Neural cell (in vitro differentiated cells): ENCODE measurements at regions not wholly inside any gene's neighbourhood (a gene's known extent, or its start where the extent isn't known, plus 50 kb on each side); places are given as distances from the start of the nearest gene placed in this dataset.
"Not testable (repeated sequence)": the region's sequence is repeated elsewhere in the genome, so short reads cannot be mapped to it uniquely, and the experiment has no call there.

Experiments
- H2AFZ ChIP-seq: fragments of 200-600, 300-800 bp; sonication (generic), shearing (Covaris generic); 2 replicates; pipeline ENCODE4 v1.6.0; 2014; ENCODE audit warnings: low read depth, mild to moderate bottlenecking, antibody characterized with exemption, low read length, moderate library complexity
- H3F3A ChIP-seq: fragments of 200-600 bp; shearing (Covaris generic); 2 replicates; pipeline ENCODE4 v1.6.1; 2016; ENCODE audit warnings: mild to moderate bottlenecking, moderate library complexity, mixed read lengths, antibody characterized with exemption, low read length; ENCODE audit not compliant: insufficient read depth, poor library complexity, severe bottlenecking
- H3K27ac ChIP-seq: fragments of 200-600, 300-800 bp; sonication (generic), shearing (Covaris generic); 2 replicates; pipeline ENCODE4 v1.5.1; 2014; ENCODE audit warnings: mild to moderate bottlenecking, low read length, moderate library complexity
- H3K27me3 ChIP-seq: fragments of 300-800, 200-600 bp; sonication (generic), shearing (Covaris generic); 2 replicates; pipeline ENCODE4 v1.6.0; 2014; ENCODE audit warnings: mild to moderate bottlenecking, low read depth, low read length, moderate library complexity; ENCODE audit not compliant: insufficient read depth
- H3K36me3 ChIP-seq: fragments of 300-800, 200-600 bp; sonication (generic), shearing (Covaris generic); 2 replicates; pipeline ENCODE4 v1.5.1; 2014; ENCODE audit warnings: mild to moderate bottlenecking, antibody characterized with exemption, low read length, moderate library complexity; ENCODE audit not compliant: insufficient read depth
- H3K4me2 ChIP-seq: fragments of 300-800, 200-600 bp; sonication (generic), shearing (Covaris generic); 2 replicates; pipeline ENCODE4 v1.6.0; 2014; ENCODE audit warnings: mild to moderate bottlenecking, low read length
- H3K4me3 ChIP-seq: fragments of 300-800, 200-600 bp; sonication (generic), shearing (Covaris generic); 2 replicates; pipeline ENCODE4 v1.5.1; 2014; ENCODE audit warnings: mild to moderate bottlenecking, low read length, moderate library complexity
- H3K79me2 ChIP-seq: fragments of 200-600 bp; shearing (Covaris generic); replicated peaks from 2 replicates; pipeline ENCODE4 v1.6.0; 2014; ENCODE audit warnings: mild to moderate bottlenecking, low read length, moderate library complexity; ENCODE audit not compliant: insufficient read depth
- H3K9ac ChIP-seq: fragments of 300-800, 200-600 bp; sonication (generic), shearing (Covaris generic); 2 replicates; pipeline ENCODE4 v1.6.1; 2016; ENCODE audit warnings: mild to moderate bottlenecking, low read length, mixed read lengths
- H3K9me2 ChIP-seq: fragments of 200-600 bp; shearing (Covaris generic); 2 replicates; pipeline ENCODE4 v1.6.1; 2016; ENCODE audit warnings: mild to moderate bottlenecking, low read length, mixed read lengths; ENCODE audit not compliant: insufficient read depth
- H3K9me3 ChIP-seq: fragments of 200-600, 300-800 bp; sonication (generic), shearing (Covaris generic); 2 replicates; pipeline ENCODE4 v1.6.1; 2016; ENCODE audit warnings: mild to moderate bottlenecking, mixed run types, low read length, moderate library complexity, mixed read lengths
- H4K20me1 ChIP-seq: fragments of 200-600 bp; shearing (Covaris generic); 2 replicates; pipeline ENCODE4 v1.6.1; 2016; ENCODE audit warnings: mild to moderate bottlenecking, mixed run types; ENCODE audit not compliant: insufficient read depth
- CTCF ChIP-seq: fragments of 450-650 bp; IDR thresholded peaks from 2 replicates; pipeline ENCODE4 v1.5.1; 2014; ENCODE audit warnings: antibody characterized with exemption, mild to moderate bottlenecking, moderate library complexity; ENCODE audit not compliant: poor library complexity, severe bottlenecking
- EP300 ChIP-seq: fragments of 450-650 bp; conservative IDR thresholded peaks from 2 replicates; pipeline ENCODE4 v1.6.1; 2014; ENCODE audit warnings: antibody characterized with exemption, mild to moderate bottlenecking, moderate library complexity; ENCODE audit not compliant: poor library complexity, severe bottlenecking
- EZH2 ChIP-seq: fragments of 200-600, 300-800 bp; shearing (Covaris generic), sonication (generic); IDR thresholded peaks from 2 replicates; pipeline ENCODE4 v1.6.1; 2014; ENCODE audit warnings: antibody characterized with exemption, low read length, borderline replicate concordance, mild to moderate bottlenecking; ENCODE audit not compliant: insufficient read depth, poor library complexity, severe bottlenecking
- RAD21 ChIP-seq: fragments of 450-650 bp; conservative IDR thresholded peaks from 2 replicates; pipeline ENCODE4 v1.6.1; 2014; ENCODE audit warnings: antibody characterized with exemption, mild to moderate bottlenecking, moderate library complexity
- SMC3 ChIP-seq: fragments of 450-650 bp; conservative IDR thresholded peaks from 2 replicates; pipeline ENCODE4 v1.6.1; 2014; ENCODE audit warnings: antibody characterized with exemption, mild to moderate bottlenecking, moderate library complexity; ENCODE audit not compliant: poor library complexity
- TAF1 ChIP-seq: IDR thresholded peaks from 2 replicates; pipeline ENCODE4 v1.6.1; 2012; ENCODE audit warnings: low read depth
- TF ChIP-seq, protein P1 (sequence below): IDR thresholded peaks from 2 replicates; pipeline ENCODE4 v1.6.1; 2012; ENCODE audit warnings: borderline replicate concordance

DNA sequence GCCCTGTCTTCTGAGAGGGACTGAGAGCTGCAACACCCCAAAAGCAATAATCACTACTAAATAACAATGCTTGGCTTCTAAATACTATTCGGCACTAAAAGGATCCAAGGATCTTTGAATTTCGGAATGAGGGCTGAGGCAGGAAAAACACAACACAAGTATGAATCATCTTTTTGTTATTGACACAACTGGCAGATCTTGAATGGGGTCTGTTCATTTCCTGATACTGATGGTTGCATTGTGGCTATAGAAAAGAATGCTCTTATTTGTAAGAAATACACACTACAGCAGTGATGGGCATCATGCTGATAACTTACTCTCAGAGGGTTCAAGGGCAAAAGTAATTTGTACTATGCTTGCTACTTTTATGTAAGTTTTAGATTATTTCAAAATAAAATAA, 149.2 kb upstream of the PLD5 start:
- Histone ChIP-seq H3K79me2 (no peaks in the 10 kb centered on the region), H3K4me3 (no peak overlapping the region), H3F3A (no peaks in the 10 kb centered on the region), H3K36me3 (no peaks in the 10 kb centered on the region), H3K9ac (no peak overlapping the region), H3K27me3 (no peaks in the 10 kb centered on the region), H2AFZ (no peak overlapping the region), H3K4me2 (no peak overlapping the region), H3K27ac (no peak overlapping the region), H3K9me3 (no peaks in the 10 kb centered on the region), H3K9me2 (no peaks in the 10 kb centered on the region), H4K20me1 (no peaks in the 10 kb centered on the region)
- TF ChIP-seq, protein P1, sequence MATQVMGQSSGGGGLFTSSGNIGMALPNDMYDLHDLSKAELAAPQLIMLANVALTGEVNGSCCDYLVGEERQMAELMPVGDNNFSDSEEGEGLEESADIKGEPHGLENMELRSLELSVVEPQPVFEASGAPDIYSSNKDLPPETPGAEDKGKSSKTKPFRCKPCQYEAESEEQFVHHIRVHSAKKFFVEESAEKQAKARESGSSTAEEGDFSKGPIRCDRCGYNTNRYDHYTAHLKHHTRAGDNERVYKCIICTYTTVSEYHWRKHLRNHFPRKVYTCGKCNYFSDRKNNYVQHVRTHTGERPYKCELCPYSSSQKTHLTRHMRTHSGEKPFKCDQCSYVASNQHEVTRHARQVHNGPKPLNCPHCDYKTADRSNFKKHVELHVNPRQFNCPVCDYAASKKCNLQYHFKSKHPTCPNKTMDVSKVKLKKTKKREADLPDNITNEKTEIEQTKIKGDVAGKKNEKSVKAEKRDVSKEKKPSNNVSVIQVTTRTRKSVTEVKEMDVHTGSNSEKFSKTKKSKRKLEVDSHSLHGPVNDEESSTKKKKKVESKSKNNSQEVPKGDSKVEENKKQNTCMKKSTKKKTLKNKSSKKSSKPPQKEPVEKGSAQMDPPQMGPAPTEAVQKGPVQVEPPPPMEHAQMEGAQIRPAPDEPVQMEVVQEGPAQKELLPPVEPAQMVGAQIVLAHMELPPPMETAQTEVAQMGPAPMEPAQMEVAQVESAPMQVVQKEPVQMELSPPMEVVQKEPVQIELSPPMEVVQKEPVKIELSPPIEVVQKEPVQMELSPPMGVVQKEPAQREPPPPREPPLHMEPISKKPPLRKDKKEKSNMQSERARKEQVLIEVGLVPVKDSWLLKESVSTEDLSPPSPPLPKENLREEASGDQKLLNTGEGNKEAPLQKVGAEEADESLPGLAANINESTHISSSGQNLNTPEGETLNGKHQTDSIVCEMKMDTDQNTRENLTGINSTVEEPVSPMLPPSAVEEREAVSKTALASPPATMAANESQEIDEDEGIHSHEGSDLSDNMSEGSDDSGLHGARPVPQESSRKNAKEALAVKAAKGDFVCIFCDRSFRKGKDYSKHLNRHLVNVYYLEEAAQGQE = no peak
- TF ChIP-seq EZH2 = no peak

DNA sequence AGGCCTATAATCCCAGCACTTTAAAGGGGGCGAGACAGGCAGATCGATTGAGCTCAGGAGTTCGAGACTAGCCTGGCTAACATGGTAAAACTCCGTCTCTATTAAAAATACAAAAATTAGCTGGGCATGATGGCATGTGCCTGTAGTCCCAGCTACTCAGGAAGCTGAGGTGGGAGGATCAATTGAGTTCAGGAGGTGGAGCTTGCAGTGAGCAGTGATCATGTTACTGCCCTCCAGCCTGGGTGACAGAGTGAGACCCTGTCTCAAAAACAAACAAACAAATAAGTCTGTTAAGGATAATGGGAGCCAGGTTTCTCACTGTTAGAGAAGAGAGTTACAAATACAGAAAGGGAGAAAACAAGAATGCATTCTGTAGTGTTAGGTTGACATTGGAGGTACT, 148.7 kb upstream of the PLD5 start:
- H3K4me2 ChIP-seq, H3F3A ChIP-seq, H3K9me2 ChIP-seq, H3K79me2 ChIP-seq, H3K9ac ChIP-seq, H3K27me3 ChIP-seq, H4K20me1 ChIP-seq, H3K9me3 ChIP-seq, H3K27ac ChIP-seq, H3K36me3 ChIP-seq, H2AFZ ChIP-seq, H3K4me3 ChIP-seq: not testable (repeated sequence)

GRCh38 chr1:242670019-242670418, 145.5 kb upstream of the PLD5 start:
- Histone ChIP-seq H2AFZ (no peak overlapping the region), H3K36me3 (no peaks in the 10 kb centered on the region), H3K9ac (no peak overlapping the region), H3K4me3 (no peak overlapping the region), H3K27me3 (no peaks in the 10 kb centered on the region), H3K4me2 (no peak overlapping the region), H4K20me1 (no peaks in the 10 kb centered on the region), H3K9me3 (no peaks in the 10 kb centered on the region), H3K79me2 (no peaks in the 10 kb centered on the region), H3K9me2 (no peaks in the 10 kb centered on the region), H3K27ac (no peak overlapping the region), H3F3A (no peaks in the 10 kb centered on the region)
- no peak for TF ChIP-seq CTCF
- TF ChIP-seq RAD21 = no peak
- TF ChIP-seq TAF1 = no peak
- TF ChIP-seq EP300 = no peak
- TF ChIP-seq SMC3 = no peak
